ENCODE measurements at regions not wholly inside any gene's neighbourhood (a gene's known extent, or its start where the extent isn't known, plus 50 kb on each side); places are given as distances from the start of the nearest gene placed in this dataset.

- DNase-seq: no peak
These were observed 129.0 kb downstream of the RFLNA start for GRCh38 chr12:124423761-124424515.

GRCh38 chr12:124422570-124423523 lies 128.0 kb downstream of the RFLNA start:
- DNase-seq: peak; percentile 72

- DNase-seq: peak; percentile 91
These were observed 127.3 kb downstream of the RFLNA start for GRCh38 chr12:124422142-124422569.

- DNase-seq: no peak
These were observed 126.2 kb downstream of the RFLNA start for GRCh38 chr12:124420996-124421674.

- DNase-seq: no peak
These were observed 125.4 kb downstream of the RFLNA start for GRCh38 chr12:124420041-124420995.

GRCh38 chr12:124419292-124420040 lies 124.6 kb downstream of the RFLNA start:
- DNase-seq: peak; percentile 92

- DNase-seq: peak; percentile 57
These were observed 123.9 kb downstream of the RFLNA start for GRCh38 chr12:124418791-124419190.

GRCh38 chr12:124418156-124418555 lies 123.3 kb downstream of the RFLNA start:
- DNase-seq: no peak

GRCh38 chr12:124416516-124417395 lies 121.9 kb downstream of the RFLNA start:
- no peak for DNase-seq

GRCh38 chr12:124415064-124415463 lies 120.2 kb downstream of the RFLNA start:
- DNase-seq: no peak

- no peak for DNase-seq
These were observed 119.0 kb downstream of the RFLNA start for GRCh38 chr12:124413915-124414314.

GRCh38 chr12:124413401-124413800 lies 118.5 kb downstream of the RFLNA start:
- DNase-seq: no peak

- DNase-seq: no peak
These were observed 117.7 kb downstream of the RFLNA start for GRCh38 chr12:124412646-124413015.

GRCh38 chr12:124411953-124412645 lies 117.2 kb downstream of the RFLNA start:
- no peak for DNase-seq

- DNase-seq: no peak
These were observed 116.5 kb downstream of the RFLNA start for GRCh38 chr12:124411281-124411878.

- peak; percentile 92 for DNase-seq
These were observed 115.7 kb downstream of the RFLNA start for GRCh38 chr12:124410354-124411175.

GRCh38 chr12:124408822-124409517 lies 114.1 kb downstream of the RFLNA start:
- peak; percentile 21 for DNase-seq

- no peak for DNase-seq
These were observed 112.2 kb downstream of the RFLNA start for GRCh38 chr12:124407074-124407473.

All from NCI-H2171 treated with DMSO at 0.1 percent for 48 hours (cell line).